PC-9 (cell line): ENCODE measurements at regions not wholly inside any gene's neighbourhood (a gene's known extent, or its start where the extent isn't known, plus 50 kb on each side); places are given as distances from the start of the nearest gene placed in this dataset.

Experiments used
- BruUV-seq: library from RNA; stranded (reverse); fragments of 400-500 nt; replicated peaks from 2 replicates; lab custom pipeline; 2021; lab: Mats Ljungman, UMichigan
- CTCF ChIA-PET: fragments of 300-600 bp; sonication (Branson Sonifier 250); formaldehyde crosslinking; loops from one replicate; lab custom pipeline; 2022; ENCODE audit warnings: antibody characterized with exemption; lab: Charles Lee
- POLR2A ChIA-PET: fragments of 300-600 bp; sonication (Branson Sonifier 250); formaldehyde crosslinking; loops from one replicate; lab custom pipeline; 2022; ENCODE audit warnings: antibody characterized with exemption; ENCODE audit not compliant: unreplicated experiment; lab: Charles Lee
- DNase-seq, 2 experiments: peaks; one replicate each; pipeline versions ENCODE4 v3.0.0 to v3.0.0-alpha.2; 2015 to 2022; ENCODE audit warnings: mixed read lengths in 1 of 2
- H2AFZ ChIP-seq: fragments of 200-600 bp; sonication (generic); 2 replicates; pipeline ENCODE4 v1.8.1; 2017; ENCODE audit warnings: antibody characterized with exemption
- H3F3A ChIP-seq: fragments of 200-600 bp; sonication (generic); 2 replicates; pipeline ENCODE4 v1.8.1; 2017; ENCODE audit warnings: antibody characterized with exemption, mild to moderate bottlenecking, low read depth; ENCODE audit not compliant: insufficient read depth
- H3K27ac ChIP-seq: fragments of 200-600 bp; sonication (generic); 2 replicates; pipeline ENCODE4 v1.6.1; 2016; ENCODE audit warnings: mixed run types
- H3K27me3 ChIP-seq: fragments of 200-600 bp; sonication (generic); 2 replicates; pipeline ENCODE4 v1.6.1; 2016; ENCODE audit warnings: low read depth, mixed run types; ENCODE audit not compliant: insufficient read depth
- H3K36me3 ChIP-seq: fragments of 200-600 bp; sonication (generic); 2 replicates; pipeline ENCODE4 v1.6.1; 2016; ENCODE audit warnings: low read depth, mixed run types
- H3K4me1 ChIP-seq: fragments of 200-600 bp; sonication (generic); replicated peaks from 2 replicates; pipeline ENCODE4 v1.6.1; 2016; ENCODE audit warnings: mixed run types; ENCODE audit not compliant: insufficient read depth
- H3K4me2 ChIP-seq: fragments of 200-600 bp; sonication (generic); 2 replicates; pipeline ENCODE4 v1.6.1; 2017; ENCODE audit warnings: mixed run types
- H3K4me3 ChIP-seq: fragments of 200-600 bp; sonication (generic); 2 replicates; pipeline ENCODE4 v1.6.1; 2016; ENCODE audit warnings: mixed run types
- H3K79me2 ChIP-seq: fragments of 200-600 bp; sonication (generic); 2 replicates; pipeline ENCODE4 v1.6.1; 2017; ENCODE audit warnings: low read depth, mixed run types
- H3K9me2 ChIP-seq: fragments of 200-600 bp; sonication (generic); 2 replicates; pipeline ENCODE4 v1.8.1; 2017; ENCODE audit warnings: mild to moderate bottlenecking; ENCODE audit not compliant: insufficient read depth
- H3K9me3 ChIP-seq: fragments of 200-600 bp; sonication (generic); 2 replicates; pipeline ENCODE4 v1.8.1; 2016; ENCODE audit warnings: low read depth; ENCODE audit not compliant: insufficient read depth
- H4K20me1 ChIP-seq: fragments of 200-600 bp; sonication (generic); 2 replicates; pipeline ENCODE4 v1.8.1; 2017; ENCODE audit not compliant: insufficient read depth
- EZH2 ChIP-seq: fragments of 200-600 bp; sonication (generic); IDR thresholded peaks from 2 replicates; pipeline ENCODE4 v1.8.0; 2017; ENCODE audit warnings: antibody characterized with exemption, low read depth
- intact Hi-C: fragments of 100-400 bp; cut with micrococcal nuclease; formaldehyde crosslinking; loops from one replicate; pipeline ENCODE4 v1.10.0; 2022; ENCODE audit not compliant: unreplicated experiment
- TF ChIP-seq, protein P1 (sequence below): fragments of 200-600 bp; sonication (generic); conservative IDR thresholded peaks from 2 replicates; pipeline ENCODE4 v1.6.1; 2017; ENCODE audit warnings: mixed run types, antibody characterized with exemption, mild to moderate bottlenecking, moderate library complexity

DNA sequence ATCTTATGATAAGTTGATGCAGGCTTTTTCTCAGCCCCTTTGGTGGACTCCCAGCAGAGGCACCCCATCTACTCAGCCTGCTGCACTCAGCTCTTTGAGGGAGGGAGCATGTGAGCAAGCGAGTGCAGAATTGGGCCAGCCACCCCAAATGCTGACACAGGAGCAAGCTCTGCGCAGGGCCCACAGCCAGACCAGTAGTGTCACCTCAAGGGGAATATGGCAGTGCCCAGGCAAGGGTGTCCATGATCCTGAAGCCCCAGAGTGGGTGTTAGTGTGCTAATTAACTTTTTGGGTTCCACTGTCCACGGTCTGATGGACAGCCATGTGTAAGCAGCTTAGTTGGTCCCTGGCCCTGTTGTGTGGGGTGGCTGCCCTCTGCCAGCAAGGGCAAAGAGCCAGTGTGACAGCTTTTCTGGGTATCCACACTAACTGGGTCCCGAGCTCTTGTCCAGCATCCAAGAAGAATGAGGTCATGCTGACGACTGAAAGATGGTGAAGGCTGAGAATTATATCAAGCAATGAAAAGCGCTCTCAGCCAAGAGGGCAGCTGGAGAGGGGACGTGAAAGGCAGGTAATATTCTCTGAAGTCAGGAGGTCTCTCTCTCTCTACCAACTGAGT lies 898.3 kb upstream of the PCDH9 start:
- Histone ChIP-seq H3K79me2 (no peaks in the 10 kb centered on the region), H3K9me3 (no peaks in the 10 kb centered on the region), H3K4me2 (no peak overlapping the region), H2AFZ (no peak overlapping the region), H3K4me3 (no peak overlapping the region), H3K27ac (no peak overlapping the region), H3K4me1 (no peaks in the 10 kb centered on the region), H4K20me1 (no peaks in the 10 kb centered on the region), H3K27me3 (no peaks in the 10 kb centered on the region), H3F3A (no peaks in the 10 kb centered on the region), H3K36me3 (no peaks in the 10 kb centered on the region), H3K9me2 (no peaks in the 10 kb centered on the region; the same call in 1 of the 2 replicates)
- TF ChIP-seq, protein P1, sequence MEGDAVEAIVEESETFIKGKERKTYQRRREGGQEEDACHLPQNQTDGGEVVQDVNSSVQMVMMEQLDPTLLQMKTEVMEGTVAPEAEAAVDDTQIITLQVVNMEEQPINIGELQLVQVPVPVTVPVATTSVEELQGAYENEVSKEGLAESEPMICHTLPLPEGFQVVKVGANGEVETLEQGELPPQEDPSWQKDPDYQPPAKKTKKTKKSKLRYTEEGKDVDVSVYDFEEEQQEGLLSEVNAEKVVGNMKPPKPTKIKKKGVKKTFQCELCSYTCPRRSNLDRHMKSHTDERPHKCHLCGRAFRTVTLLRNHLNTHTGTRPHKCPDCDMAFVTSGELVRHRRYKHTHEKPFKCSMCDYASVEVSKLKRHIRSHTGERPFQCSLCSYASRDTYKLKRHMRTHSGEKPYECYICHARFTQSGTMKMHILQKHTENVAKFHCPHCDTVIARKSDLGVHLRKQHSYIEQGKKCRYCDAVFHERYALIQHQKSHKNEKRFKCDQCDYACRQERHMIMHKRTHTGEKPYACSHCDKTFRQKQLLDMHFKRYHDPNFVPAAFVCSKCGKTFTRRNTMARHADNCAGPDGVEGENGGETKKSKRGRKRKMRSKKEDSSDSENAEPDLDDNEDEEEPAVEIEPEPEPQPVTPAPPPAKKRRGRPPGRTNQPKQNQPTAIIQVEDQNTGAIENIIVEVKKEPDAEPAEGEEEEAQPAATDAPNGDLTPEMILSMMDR: no peak
- no peak for TF ChIP-seq EZH2
- ChIA-PET POLR2A (no interaction called here), CTCF (no interaction called here)
- BruUV-seq: no TSS peak
- no peak for DNase-seq
- intact Hi-C loops: no loop called here

DNA sequence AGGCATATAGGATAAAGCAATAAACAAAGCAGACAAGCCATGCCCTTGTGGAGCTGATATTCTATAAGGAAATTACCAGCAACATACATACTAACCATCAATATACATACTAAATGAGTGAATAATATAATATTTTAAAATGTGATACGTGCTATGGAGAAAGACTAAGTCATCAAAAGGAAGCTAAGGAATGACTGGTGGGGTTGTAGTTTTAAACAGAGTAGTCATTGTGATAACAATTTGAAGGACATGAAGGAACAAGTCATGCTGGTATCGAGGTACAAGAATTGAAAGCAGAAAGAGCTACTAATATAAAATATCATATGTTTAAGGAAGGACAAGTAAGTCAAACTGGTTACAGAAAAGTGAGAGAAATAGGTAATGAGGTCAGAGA lies 894.9 kb upstream of the PCDH9 start:
- TF ChIP-seq, protein P1: no peak
- TF ChIP-seq EZH2: no peak
- Histone ChIP-seq H4K20me1 (no peaks in the 10 kb centered on the region), H3K9me3 (no peaks in the 10 kb centered on the region), H3K4me3 (no peak overlapping the region), H3K4me2 (no peak overlapping the region), H3K27me3 (no peaks in the 10 kb centered on the region), H3K79me2 (no peaks in the 10 kb centered on the region), H3K9me2 (no peaks in the 10 kb centered on the region; the same call in 1 of the 2 replicates), H3F3A (no peaks in the 10 kb centered on the region), H3K36me3 (no peaks in the 10 kb centered on the region), H3K27ac (no peak overlapping the region), H3K4me1 (no peaks in the 10 kb centered on the region), H2AFZ (no peak overlapping the region)
- intact Hi-C loops: no loop called here
- CTCF ChIA-PET: no interaction called here
- DNase-seq: no peak
- POLR2A ChIA-PET: no interaction called here
- no TSS peak for BruUV-seq

DNA sequence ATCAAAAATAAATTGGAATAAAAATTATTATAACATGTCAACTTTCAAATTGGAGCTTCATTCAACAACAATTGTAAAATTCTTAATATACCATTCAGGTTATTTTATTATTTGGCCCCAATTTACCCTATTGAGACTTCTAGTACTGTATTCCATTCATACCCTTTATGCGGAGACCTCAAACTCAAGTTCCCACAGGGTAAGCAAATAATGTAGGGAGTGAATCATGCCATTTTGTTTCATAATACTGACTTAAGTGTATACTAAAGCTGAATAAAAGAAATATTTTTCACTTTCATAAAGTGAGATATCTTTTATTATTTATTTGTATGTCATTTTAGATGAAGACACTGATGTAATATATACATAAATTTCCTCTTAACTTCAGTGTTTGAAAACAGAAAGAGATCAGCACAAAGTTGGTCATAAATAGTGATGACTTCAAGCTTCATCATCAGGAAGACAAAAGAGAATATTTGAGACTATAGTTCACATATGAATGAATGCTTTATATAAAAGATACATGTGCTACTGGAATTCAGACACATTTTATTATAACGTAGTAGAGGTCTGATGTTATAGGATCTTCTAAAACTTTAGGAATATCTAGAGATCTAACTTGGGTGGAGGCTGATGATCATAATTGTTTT lies 894.4 kb upstream of the PCDH9 start:
- H4K20me1 ChIP-seq: no peaks in the 10 kb centered on the region
- H3F3A ChIP-seq: no peaks in the 10 kb centered on the region
- no peak overlapping the region for H3K4me2 ChIP-seq
- DNase-seq: no peak
- intact Hi-C loops: no loop called here
- no peak overlapping the region for H3K27ac ChIP-seq
- no peaks in the 10 kb centered on the region for H3K36me3 ChIP-seq
- H3K4me1 ChIP-seq: no peaks in the 10 kb centered on the region
- CTCF ChIA-PET: no interaction called here
- no peak overlapping the region for H3K4me3 ChIP-seq
- H3K79me2 ChIP-seq: no peaks in the 10 kb centered on the region
- no peaks in the 10 kb centered on the region for H3K27me3 ChIP-seq
- no TSS peak for BruUV-seq
- no peak overlapping the region for H2AFZ ChIP-seq
- H3K9me2 ChIP-seq: no peaks in the 10 kb centered on the region
- TF ChIP-seq, protein P1: no peak
- TF ChIP-seq EZH2: no peak
- no peaks in the 10 kb centered on the region for H3K9me3 ChIP-seq
- POLR2A ChIA-PET: no interaction called here
